ENCODE measurements at regions not wholly inside any gene's neighbourhood (a gene's known extent, or its start where the extent isn't known, plus 50 kb on each side); places are given as distances from the start of the nearest gene placed in this dataset.
"Not testable (repeated sequence)": the region's sequence is repeated elsewhere in the genome, so short reads cannot be mapped to it uniquely, and the experiment has no call there.

DNA sequence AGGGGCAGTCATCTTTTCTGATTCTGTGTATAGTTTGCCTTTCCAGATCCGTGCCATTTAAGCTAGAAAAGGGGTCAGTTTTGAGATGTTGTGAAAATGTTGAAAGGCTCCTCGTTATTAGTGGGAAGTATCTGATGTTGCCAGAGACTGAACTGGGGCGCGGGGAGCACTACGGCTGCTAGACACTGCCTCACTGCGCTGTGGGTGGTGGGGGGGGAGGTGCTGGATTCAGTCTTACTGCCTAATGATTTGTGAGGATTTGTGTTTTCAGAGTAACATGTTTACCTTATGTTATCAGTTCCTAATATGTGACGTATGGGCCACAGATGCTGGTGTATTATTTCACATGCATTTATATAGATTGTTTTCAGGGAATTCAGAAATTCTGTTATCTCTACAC, 53.3 kb upstream of the APOD start:
- TF ChIP-seq, protein P1, sequence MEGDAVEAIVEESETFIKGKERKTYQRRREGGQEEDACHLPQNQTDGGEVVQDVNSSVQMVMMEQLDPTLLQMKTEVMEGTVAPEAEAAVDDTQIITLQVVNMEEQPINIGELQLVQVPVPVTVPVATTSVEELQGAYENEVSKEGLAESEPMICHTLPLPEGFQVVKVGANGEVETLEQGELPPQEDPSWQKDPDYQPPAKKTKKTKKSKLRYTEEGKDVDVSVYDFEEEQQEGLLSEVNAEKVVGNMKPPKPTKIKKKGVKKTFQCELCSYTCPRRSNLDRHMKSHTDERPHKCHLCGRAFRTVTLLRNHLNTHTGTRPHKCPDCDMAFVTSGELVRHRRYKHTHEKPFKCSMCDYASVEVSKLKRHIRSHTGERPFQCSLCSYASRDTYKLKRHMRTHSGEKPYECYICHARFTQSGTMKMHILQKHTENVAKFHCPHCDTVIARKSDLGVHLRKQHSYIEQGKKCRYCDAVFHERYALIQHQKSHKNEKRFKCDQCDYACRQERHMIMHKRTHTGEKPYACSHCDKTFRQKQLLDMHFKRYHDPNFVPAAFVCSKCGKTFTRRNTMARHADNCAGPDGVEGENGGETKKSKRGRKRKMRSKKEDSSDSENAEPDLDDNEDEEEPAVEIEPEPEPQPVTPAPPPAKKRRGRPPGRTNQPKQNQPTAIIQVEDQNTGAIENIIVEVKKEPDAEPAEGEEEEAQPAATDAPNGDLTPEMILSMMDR (IDR thresholded peaks at IDR 0.05): not testable (repeated sequence)
- not testable (repeated sequence) for TF ChIP-seq ZFX (IDR thresholded peaks at IDR 0.05; ENCODE audit: borderline replicate concordance)
